ENCODE measurements at regions not wholly inside any gene's neighbourhood (a gene's known extent, or its start where the extent isn't known, plus 50 kb on each side); places are given as distances from the start of the nearest gene placed in this dataset.
"Not testable (repeated sequence)": the region's sequence is repeated elsewhere in the genome, so short reads cannot be mapped to it uniquely, and the experiment has no call there.

- WGBS, result 96% methylated on average over 17 of the region's 17 CpGs
- H3K4me3 ChIP-seq (ENCODE audit: low read depth, low read length), result no peak overlapping the region
- no peaks in the 10 kb centered on the region for H3K4me1 ChIP-seq (ENCODE audit: insufficient read depth)
- H3K36me3 ChIP-seq (ENCODE audit: insufficient read depth), result no peaks in the 10 kb centered on the region
- DNase-seq (ENCODE audit: extremely low spot score), result no peak
- H3K27ac ChIP-seq (ENCODE audit: low read depth), result no peak overlapping the region
Observed at GRCh38 chr22:26762503-26763472, 105.4 kb downstream of the MIAT start.

DNA sequence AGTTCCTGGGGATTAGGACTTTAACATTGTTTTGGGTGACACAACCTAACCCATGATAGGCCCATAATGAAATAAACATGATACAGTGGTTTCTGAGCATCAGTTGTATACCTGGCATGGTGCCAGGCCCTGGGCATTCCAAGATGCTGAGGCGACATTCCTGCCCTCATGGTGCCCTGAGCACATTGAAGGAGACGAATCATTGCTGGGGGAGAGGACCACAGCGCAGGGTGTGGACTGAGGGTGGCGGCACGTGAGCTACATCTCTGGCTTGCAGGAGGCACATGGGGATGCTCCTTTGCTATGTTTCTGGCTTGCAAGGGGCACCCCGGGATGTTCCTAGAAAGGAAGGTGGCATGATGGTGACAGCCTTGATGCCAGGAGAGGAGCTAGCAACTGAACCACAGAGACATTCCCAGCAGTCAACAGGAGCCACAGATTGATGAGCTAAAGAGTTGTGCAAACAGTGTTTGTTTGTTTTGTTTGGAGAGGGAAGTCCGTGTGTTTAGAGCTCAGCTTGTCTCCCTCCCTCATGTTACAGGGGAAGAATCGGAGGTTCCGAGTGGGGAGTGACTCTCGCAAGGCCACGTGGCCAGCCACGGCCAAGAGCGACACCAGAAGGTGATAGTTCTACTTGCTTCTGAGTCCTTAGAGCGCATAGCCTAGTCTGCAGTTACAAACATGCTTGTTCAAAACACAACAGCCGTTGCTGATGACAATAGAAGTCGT is 106.4 kb downstream of the MIAT start:
- Histone ChIP-seq H3K27ac (ENCODE audit: low read depth) (no peak overlapping the region), H3K4me3 (ENCODE audit: low read depth, low read length) (no peak overlapping the region)

DNA sequence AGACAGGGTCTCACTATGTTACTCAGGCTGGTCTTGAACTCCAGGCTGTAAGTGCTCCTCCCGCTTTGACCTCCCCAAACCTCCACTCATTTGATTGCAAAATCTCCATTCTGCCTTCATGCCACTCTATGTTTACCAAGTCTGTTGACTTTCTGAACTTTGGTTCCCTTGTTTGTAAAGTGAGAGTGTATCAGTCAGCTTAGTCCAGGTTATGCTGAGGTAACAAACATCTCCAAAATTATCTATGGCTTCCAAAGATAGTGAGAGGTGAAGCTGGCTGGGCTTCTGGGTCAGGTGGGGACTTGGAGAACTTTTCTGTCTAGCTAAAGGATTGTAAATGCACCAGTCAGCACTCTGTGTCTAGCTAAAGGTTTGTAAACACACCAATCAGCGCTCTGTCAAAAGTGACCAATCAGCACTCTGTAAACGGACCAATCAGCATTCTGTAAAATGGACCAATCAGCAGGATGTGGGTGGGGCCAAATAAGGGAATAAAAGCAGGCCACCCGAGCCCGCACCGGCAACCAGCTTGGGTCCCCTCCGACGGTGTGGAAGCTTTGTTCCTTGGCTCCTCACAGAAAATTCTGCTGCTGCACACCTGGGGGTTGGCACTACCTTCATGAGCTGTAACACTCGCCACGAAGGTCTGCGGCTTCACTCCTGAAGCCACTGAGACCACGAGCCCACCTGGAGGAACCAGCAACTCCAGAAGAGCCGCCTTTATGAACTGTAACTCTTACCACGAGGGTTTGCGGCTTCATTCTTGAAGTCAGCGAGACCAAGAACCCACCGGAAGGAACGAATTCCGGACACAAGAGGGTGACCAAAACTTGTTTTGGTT is 109.3 kb downstream of the MIAT start:
- Histone ChIP-seq H3K27ac (ENCODE audit: low read depth) (no peak overlapping the region), H3K4me1 (ENCODE audit: insufficient read depth) (no peaks in the 10 kb centered on the region), H3K36me3 (ENCODE audit: insufficient read depth) (no peaks in the 10 kb centered on the region), H3K4me3 (ENCODE audit: low read depth, low read length) (no peak overlapping the region)
- 96% methylated on average over 19 of the region's 19 CpGs for WGBS
- DNase-seq (ENCODE audit: extremely low spot score), result no peak

More for the DNA sequence above, 106.4 kb downstream of the MIAT start:
- no peaks in the 10 kb centered on the region for H3K36me3 ChIP-seq (ENCODE audit: insufficient read depth)
- H3K4me1 ChIP-seq (ENCODE audit: insufficient read depth), result no peaks in the 10 kb centered on the region
- no peak for DNase-seq (ENCODE audit: extremely low spot score)
- WGBS, result 58% methylated on average over 16 of the region's 16 CpGs

- Histone ChIP-seq H3K27ac (ENCODE audit: low read depth) (no peak overlapping the region), H3K36me3 (ENCODE audit: insufficient read depth) (no peaks in the 10 kb centered on the region), H3K4me1 (ENCODE audit: insufficient read depth) (no peaks in the 10 kb centered on the region), H3K4me3 (ENCODE audit: low read depth, low read length) (no peak overlapping the region)
- no peak for DNase-seq (ENCODE audit: extremely low spot score)
- 78% methylated on average over 15 of the region's 15 CpGs for WGBS
Observed at GRCh38 chr22:26767351-26768155, 110.2 kb downstream of the MIAT start.

- no peak for DNase-seq (ENCODE audit: extremely low spot score)
- Histone ChIP-seq H3K4me1 (ENCODE audit: insufficient read depth) (no peaks in the 10 kb centered on the region), H3K36me3 (ENCODE audit: insufficient read depth) (no peaks in the 10 kb centered on the region), H3K4me3 (ENCODE audit: low read depth, low read length) (no peak overlapping the region), H3K27ac (ENCODE audit: low read depth) (no peak overlapping the region)
- WGBS, result 67% methylated on average over 9 of the region's 9 CpGs
Observed at GRCh38 chr22:26768156-26768515, 110.7 kb downstream of the MIAT start.

DNA sequence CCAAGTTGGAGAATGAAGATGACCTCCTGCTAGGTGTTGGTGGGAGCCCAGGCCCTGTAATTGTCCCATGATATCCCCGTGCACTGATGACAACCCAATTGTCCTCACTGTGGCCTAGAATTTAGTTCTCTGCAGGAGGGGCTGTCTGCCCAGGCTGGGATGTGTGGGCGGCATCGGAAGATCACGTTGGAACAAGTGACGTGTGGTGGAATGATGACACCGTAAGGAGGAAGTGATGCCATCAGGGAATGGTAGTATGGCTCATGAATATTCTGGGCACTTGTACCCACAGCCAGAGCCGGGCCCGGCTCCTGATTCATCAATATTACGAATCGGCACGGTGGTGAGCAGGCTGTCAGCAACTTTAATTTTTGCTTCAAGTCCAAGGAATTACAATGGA is 111.6 kb downstream of the MIAT start:
- no peak for DNase-seq (ENCODE audit: extremely low spot score)

DNA sequence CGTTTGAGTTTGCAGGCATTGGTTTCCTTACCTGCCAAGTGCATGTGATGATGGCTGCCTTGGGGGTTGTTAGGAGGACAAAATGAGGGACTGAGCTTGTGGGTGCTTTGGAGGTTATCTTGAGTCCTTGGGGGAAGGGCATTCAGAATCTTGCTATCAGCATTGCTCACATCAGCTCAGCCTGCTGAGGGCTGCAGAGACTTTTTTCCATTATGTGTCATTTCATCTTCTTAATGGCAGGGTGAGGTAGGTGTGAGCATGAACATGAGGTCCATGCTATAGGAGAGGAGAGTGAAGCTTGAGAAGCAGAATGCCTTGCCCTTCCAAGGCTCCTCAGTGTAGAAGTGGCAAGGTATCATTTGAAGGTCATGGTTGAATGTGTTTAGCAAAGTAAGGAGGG is 112.3 kb downstream of the MIAT start:
- Histone ChIP-seq H3K27ac (ENCODE audit: low read depth) (no peak overlapping the region), H3K4me1 (ENCODE audit: insufficient read depth) (no peaks in the 10 kb centered on the region)
- 87% methylated on average over 1 of the region's 1 CpG for WGBS

More for the DNA sequence above, 111.6 kb downstream of the MIAT start:
- Histone ChIP-seq H3K27ac (ENCODE audit: low read depth) (no peak overlapping the region), H3K4me1 (ENCODE audit: insufficient read depth) (no peaks in the 10 kb centered on the region), H3K4me3 (ENCODE audit: low read depth, low read length) (no peak overlapping the region), H3K36me3 (ENCODE audit: insufficient read depth) (no peaks in the 10 kb centered on the region)
- WGBS, result 90% methylated on average over 11 of the region's 11 CpGs

DNA sequence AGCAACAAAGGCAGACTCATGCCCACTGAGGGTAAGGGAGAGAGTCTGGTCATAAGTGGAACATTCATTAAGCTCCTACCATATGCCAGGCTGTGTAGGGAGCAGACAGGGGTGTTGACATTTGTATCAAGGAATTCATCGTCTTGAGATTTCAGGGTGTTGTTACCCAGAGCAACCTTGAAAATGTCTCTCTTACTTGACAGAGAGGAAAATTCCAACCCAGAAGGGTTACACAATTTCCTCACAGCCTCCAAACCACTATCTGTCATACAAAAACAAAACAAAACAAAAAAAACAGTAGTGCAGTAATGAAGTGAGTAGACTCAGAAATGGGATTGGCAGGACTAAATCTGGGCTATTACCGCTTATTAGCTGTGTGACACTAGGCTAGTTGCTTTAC is 113.2 kb downstream of the MIAT start:
- WGBS, result 83% methylated on average over 2 of the region's 2 CpGs
- H3K4me3 ChIP-seq (ENCODE audit: low read depth, low read length), result no peak overlapping the region
- H3K4me1 ChIP-seq (ENCODE audit: insufficient read depth), result no peaks in the 10 kb centered on the region
- H3K27ac ChIP-seq (ENCODE audit: low read depth), result no peak overlapping the region
- no peak for DNase-seq (ENCODE audit: extremely low spot score)
- H3K36me3 ChIP-seq (ENCODE audit: insufficient read depth), result peaks cover 2% of the 10 kb centered on the region

More for the DNA sequence above, 112.3 kb downstream of the MIAT start:
- H3K36me3 ChIP-seq (ENCODE audit: insufficient read depth), result peaks cover 2% of the 10 kb centered on the region
- no peak for DNase-seq (ENCODE audit: extremely low spot score)
- no peak overlapping the region for H3K4me3 ChIP-seq (ENCODE audit: low read depth, low read length)

DNA sequence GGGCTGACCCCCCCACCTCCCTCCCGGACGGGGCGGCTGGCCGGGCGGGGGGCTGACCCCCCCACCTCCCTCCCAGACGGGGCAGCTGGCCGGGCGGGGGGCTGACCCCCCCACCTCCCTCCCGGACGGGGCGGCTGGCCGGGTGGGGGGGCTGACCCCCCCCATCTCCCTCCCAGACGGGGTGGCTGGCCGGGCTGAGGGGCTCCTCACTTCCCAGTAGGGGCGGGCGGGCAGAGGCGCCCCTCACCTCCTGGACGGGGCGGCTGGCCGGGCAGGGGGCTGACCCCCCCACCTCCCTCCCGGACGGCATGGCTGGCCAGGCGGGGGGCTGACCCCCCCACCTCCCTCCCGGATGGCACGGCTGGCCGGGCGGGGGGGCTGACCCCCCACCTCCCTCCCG is 115.7 kb downstream of the MIAT start:
- not testable (repeated sequence) for H3K4me3 ChIP-seq (ENCODE audit: low read depth, low read length); DNase-seq (ENCODE audit: extremely low spot score); H3K4me1 ChIP-seq (ENCODE audit: insufficient read depth); H3K36me3 ChIP-seq (ENCODE audit: insufficient read depth); H3K27ac ChIP-seq (ENCODE audit: low read depth)
- WGBS, result 91% methylated on average over 10 of the region's 28 CpGs

DNA sequence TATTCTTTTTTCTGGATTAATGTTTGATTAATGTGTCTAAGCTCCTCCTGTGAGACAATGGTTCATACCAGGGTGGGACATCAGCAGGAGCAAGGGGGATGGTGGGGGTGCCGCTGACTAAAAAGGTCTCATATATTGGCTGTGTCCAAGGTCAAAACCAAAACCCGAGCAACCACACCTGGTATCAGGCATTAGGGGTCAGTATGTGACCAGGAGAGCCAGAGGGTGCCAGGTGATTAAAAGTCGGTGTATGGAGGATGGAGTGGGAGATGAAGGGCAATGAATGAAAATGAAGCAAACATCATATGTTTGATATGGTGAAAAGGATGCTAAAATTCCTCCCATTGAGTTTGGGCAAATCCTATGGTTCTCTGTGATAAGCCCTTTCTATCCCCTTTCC is 118.0 kb downstream of the MIAT start:
- 91% methylated on average over 3 of the region's 3 CpGs for WGBS
- peaks cover 6% of the 10 kb centered on the region for H3K36me3 ChIP-seq (ENCODE audit: insufficient read depth)

DNA sequence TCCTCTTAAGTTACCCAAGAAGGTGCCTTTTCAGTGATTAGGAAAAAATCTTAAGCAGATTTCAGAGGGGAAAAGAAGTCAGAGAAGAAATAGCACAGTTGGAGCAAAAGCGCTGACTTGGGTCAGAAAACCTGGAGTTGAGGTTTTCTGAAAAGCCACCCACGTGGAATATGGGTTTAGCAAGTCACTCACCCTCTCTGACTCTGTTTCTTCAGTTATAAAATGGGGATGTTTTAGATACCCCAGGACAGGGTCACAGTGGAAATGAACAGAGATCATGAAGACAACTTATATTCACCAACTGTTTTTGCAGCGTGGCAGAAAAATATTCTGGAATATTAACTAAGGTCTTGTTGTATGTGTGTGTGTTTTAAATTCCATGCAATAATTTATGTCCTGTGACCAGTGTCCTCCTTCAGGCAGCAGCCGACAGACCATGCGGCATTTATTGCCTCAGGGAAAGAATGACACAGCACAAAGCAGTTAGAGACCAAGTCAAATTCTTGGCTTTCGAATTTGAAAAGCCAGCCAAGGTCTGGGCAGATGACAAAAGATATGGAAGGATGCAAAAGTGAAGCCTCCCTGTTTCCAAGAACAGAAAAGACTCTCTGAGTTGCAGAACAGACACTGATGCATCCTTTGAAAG is 119.9 kb downstream of the MIAT start:
- Histone ChIP-seq H3K4me1 (ENCODE audit: insufficient read depth) (no peaks in the 10 kb centered on the region), H3K27ac (ENCODE audit: low read depth) (no peak overlapping the region), H3K36me3 (ENCODE audit: insufficient read depth) (peaks cover 6% of the 10 kb centered on the region), H3K4me3 (ENCODE audit: low read depth, low read length) (no peak overlapping the region)
- WGBS, result 36% methylated on average over 6 of the region's 6 CpGs
- DNase-seq (ENCODE audit: extremely low spot score), result no peak

More for the DNA sequence above, 118.0 kb downstream of the MIAT start:
- no peak overlapping the region for H3K27ac ChIP-seq (ENCODE audit: low read depth)
- H3K4me3 ChIP-seq (ENCODE audit: low read depth, low read length), result no peak overlapping the region
- H3K4me1 ChIP-seq (ENCODE audit: insufficient read depth), result no peaks in the 10 kb centered on the region
- DNase-seq (ENCODE audit: extremely low spot score), result no peak

GRCh38 chr22:26778372-26778771 is 121.0 kb downstream of the MIAT start:
- WGBS, result 91% methylated on average over 1 of the region's 1 CpG
- Histone ChIP-seq H3K36me3 (ENCODE audit: insufficient read depth) (peaks cover 6% of the 10 kb centered on the region), H3K4me1 (ENCODE audit: insufficient read depth) (no peaks in the 10 kb centered on the region), H3K27ac (ENCODE audit: low read depth) (no peak overlapping the region), H3K4me3 (ENCODE audit: low read depth, low read length) (no peak overlapping the region)
- no peak for DNase-seq (ENCODE audit: extremely low spot score)
